ENCODE measurements at regions not wholly inside any gene's neighbourhood (a gene's known extent, or its start where the extent isn't known, plus 50 kb on each side); places are given as distances from the start of the nearest gene placed in this dataset.
"Not testable (repeated sequence)": the region's sequence is repeated elsewhere in the genome, so short reads cannot be mapped to it uniquely, and the experiment has no call there.

DNA sequence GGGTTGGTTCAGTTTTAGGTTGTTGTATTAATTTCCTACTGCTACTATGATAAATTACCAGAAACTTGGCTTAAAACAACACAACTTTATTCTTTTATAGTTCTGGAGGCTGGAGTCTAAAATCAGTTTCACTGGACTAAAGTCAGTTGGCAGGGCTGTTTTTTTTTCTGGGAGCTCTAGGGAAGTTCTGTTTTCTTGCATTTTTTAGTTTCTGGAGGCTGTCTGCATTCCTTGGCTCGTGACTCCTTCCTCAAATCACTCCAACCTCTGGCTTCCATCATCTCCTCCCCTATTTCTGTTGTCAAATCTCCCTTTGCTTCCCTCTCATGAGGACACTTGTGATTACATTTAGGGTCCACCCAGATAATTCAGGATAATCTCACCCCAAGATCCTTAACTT lies 51.3 kb upstream of the SUB1 start:
- no peak for DNase-seq

GRCh38 chr5:32531885-32532520 lies 53.4 kb upstream of the SUB1 start:
- DNase-seq, result peak; percentile 39

- DNase-seq, result not testable (repeated sequence)
Observed at GRCh38 chr5:32527321-32527720, 58.0 kb upstream of the SUB1 start.

DNA sequence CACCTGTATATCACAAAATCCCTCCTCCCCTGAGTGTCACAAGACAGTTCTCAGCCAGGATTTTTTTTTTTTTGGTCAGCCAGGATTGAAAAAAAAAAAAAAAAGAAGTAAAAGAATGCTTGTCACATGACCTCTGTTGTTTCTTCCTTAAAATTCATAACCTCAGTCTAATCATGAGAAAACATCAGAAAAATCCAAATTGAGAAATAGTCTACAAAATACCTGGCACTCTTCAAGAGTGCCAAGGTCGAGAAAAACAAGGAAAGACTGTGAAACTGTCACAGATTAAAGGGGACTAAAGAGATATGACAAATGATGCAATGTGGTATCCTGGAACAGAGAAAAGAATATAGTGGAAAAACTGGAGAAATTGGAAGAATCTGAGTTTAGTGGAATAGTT lies 58.5 kb upstream of the SUB1 start:
- DNase-seq, result no peak

- DNase-seq, result no peak
Observed at GRCh38 chr5:32523625-32524024, 61.7 kb upstream of the SUB1 start.

- no peak for DNase-seq
Observed at GRCh38 chr5:32522429-32523143, 62.8 kb upstream of the SUB1 start.

- DNase-seq, result no peak
Observed at GRCh38 chr5:32521481-32521880, 63.9 kb upstream of the SUB1 start.

DNA sequence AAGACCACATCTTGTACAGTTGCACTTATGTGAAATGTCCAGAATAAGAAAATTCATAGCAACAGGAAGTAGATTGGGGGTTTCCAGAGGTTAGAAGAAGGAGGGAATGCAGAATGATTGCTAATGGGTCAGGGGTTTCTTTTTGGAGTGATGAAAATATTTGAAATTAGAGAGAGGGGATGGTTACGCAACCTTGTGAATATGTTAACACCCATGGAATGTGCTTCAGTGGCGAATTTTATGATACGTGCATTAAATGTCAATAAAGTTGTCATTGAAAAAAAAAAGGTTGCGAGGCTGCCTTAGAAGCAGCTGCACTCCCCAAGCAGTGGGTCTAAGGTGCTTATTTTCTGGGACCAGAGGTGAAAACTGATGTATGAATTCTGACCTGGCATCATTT lies 64.4 kb upstream of the SUB1 start:
- no peak for DNase-seq

DNA sequence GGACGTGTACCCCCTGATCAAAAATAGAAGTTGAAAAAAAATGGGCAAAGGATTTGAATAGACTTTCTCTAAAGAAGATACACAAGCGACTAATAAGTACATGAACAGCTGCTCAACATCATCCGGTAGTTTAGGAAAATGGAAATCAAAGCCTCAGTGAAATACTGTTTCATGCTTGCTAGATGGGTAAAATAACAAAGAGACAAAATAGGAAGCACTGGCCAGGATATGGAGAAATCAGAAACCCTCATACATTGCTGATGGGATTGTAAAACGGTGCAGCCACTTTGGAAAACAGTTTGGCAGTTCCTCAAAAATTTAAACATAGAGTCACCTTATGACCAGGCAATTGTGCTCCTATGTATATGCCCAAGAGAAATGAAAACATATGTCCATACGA lies 65.0 kb upstream of the SUB1 start:
- no peak for DNase-seq

- no peak for DNase-seq
Observed at GRCh38 chr5:32519508-32519907, 65.8 kb upstream of the SUB1 start.

DNA sequence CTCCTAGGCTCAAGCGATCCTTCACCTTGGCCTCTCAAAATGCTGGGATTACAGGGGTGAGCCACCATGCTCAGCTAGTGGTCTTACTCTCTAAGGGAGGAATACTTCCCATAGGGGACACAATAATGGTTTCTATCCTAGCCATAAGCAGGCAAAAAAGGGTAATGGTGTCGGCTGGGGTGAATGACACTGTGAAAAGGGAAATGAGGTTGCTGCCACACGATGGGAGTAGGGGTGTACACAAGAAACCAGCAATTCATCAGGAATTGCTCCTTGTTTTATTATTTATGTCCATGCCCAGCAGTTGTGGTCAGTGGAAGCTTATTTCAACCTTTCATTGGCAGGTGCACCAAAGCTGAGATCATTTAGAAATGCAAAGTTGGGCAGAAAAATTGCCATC lies 70.3 kb upstream of the ZFR start:
- DNase-seq, result no peak

DNA sequence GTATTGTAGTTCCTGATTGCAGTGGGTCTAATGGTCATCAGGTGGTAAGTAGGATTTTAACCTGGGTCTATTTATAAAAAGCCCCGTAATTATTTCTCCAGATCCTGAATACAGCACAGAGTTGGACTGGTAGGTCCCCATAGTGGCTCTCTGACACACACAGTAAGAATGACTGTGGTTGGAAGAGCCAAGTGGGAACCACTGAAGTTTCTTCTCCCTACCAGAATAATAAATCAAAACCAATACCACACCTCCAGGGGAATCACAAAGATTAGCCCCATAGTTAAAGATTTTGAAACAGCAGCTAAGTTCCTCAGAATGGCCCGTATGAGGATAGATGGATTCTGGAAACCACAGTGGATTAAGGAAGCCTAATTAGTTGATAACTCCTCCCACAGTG lies 68.4 kb upstream of the ZFR start:
- no peak for DNase-seq

- no peak for DNase-seq
Observed at GRCh38 chr5:32511776-32512374, 67.3 kb upstream of the ZFR start.

DNA sequence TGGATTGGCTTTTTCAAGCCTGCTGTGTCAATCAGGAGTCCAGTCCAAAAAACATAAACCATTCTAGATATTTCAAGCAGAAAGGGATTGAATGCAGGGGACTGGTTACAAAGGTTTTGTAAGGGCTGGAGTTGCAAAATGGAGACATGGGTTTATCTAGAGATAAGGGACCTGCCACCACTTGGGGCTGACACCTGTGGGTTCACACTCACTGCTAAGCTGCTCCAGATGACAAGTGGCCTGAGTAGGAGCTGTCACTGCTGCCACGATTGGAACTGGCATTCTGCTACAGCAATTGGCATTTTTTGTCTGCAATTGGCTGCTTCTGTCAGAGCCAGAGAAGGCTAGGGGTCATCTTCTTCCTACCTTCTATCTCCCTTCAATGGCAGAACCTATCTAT lies 66.3 kb upstream of the ZFR start:
- no peak for DNase-seq

DNA sequence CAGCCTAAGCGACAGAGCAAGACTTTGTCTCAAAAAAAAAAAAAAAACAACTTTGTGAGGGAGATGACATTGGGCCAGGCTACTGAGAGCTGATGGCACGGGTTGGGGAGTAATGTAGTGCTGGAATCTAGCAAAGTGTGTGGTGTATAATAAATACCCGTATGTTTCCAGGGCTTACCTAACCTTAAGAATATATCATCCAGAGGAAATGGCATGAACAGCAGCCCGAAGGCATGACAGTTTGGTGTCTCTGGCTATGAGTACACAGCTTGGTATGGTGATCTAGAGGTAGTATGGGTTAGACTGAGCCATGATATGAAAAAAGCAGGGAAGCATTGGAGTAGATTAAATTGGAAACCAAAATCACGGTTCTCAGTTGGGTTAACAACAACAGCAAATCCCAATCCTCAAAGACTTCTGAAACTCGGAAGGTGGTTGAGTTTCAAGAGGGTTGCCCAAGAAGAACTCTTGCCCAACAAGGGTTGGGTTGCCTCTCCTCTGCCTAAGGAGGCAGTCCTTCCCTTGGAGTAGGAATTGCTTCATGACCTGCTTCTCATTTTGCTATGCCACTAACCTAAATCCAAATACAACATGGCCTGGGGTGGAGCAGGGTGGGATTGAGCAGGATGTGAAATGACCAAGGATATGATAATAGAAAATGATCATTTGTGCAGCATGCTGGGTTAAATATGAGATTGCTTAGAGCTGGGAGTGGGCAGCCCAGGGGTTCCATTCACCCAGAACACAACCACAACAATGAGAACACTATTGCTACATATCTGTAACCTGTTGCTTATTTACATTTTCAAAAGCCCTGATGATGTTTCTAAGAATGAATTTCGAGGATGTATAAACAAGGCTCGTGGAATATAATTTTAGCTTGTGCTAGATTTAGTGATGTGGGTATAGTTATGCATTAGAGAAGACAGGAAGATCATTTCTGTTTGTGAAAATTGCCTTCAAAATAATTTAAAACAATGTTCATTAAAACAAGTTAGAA lies 64.6 kb upstream of the ZFR start:
- DNase-seq, result no peak

DNA sequence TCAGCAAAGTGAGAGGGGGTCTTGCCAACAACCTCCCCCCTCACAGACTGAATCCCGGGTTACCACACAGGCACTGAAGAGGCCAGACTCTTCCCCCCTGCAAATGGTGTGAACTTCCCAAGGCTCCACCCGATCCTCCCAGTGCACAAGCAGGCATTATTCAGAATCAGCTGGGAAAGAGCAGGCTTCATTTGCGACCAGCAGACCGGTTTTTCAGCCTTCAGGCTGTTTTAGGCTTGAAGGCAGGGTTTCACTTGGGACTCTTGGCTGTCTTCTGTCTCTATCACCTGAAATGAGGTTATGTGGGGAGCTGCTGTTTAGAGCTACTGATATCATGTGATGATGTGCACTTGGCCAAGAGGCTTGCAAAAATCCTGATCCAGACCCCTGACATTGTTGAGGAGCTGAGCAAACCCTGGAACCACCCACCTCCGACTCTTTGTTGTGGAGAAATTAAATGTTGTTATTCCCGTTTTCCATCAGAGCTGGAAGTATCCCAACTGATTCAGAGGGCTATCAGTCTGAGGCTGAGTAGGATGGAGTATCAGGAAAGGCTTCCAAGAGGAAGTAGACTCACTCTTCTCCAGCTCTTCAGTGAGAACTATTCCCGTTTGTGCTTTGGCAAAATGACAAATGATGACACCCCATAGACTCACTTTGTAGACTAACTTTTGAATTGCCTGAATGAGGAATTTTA lies 63.3 kb upstream of the ZFR start:
- DNase-seq, result no peak

DNA sequence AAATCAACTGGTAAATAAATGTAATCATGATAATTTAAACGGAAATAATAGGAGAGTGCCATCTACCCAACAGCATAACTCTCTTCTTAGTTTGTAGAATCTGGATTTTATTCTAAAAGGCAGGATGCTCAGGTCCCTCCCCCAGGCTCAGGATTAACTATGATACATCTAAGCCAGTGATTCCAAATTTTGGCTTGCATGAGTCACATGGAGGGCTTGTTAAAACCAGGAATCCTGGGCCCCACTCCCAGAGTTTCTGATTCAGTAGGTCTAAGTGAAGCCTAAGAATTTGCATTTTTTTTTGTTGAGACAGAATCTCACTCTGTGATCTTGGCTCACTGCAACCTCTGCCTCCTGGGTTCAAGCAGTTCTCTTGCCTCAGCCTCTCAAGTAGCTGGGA lies 62.3 kb upstream of the ZFR start:
- DNase-seq, result no peak

DNA sequence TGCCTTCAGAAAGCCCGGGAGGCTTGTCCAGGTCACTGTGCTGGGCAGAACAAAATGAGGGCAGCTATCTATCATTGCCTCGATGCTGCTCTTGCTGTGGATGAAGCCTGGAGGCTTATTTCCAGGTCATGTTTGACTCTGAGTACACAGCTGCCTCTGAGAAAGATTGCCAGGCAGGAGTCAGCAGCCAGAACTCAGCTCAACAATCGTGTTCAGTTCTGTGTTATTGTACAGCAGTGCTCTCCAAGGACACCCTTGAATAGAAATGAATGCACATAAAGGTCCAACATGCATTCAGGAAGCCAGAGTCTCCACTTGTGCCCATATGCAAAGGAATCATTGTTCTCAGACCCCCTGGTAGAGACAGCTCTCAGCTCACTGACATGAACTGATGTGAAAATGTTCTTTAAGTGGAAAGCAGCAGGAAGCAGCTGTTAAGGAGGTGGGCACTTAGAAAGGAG lies 61.7 kb upstream of the ZFR start:
- no peak for DNase-seq

DNA sequence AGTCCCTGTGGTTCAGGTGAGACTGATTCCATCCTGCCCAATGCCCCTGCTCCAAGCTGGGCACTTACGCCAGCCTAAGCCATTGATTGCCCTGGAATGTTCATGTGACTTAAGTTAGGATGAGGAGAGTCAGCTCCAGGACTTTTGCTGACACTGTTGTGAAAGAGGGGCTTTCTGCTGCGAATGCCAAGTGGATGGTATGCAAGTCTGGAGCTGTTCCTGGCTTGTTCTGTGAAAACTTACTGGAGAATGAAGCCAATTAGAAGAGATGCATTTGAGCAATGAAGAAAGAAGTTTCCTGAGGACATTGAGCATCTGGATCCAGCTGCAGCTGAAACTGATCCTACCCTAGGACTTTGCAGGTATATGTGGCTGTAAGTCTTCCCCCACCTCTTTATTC lies 61.2 kb upstream of the ZFR start:
- no peak for DNase-seq

GRCh38 chr5:32504989-32505596 lies 60.6 kb upstream of the ZFR start:
- no peak for DNase-seq

DNA sequence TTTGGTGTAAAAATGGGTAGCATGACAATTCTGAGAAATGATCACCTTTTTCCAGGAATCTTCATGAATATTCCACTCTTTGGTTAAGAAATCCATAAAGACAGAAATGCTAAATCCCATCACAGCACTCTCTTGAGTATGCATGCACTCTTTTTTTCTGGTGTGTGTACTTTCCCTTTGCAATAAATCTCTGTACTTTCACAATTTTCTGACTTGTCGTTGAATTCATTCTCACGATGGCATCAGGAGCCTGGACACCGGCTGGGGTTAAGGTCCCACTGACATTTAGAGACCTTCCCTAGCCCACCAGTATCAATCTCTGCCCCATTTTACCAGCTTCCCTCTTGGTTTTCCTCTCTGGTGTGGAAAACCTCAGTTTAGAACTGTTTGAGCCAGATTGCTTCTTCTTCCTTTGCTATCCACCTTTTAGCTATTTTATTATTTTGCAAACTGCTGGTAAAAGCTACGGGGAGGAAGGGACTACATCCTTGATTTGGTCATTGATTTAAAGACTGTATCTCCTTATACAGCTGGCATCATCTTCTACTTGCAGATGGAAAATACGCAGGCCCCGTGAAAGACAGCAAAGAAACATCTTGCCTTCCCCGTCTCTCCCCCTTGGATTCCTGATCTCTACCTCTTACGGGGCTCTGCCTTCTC lies 59.9 kb upstream of the ZFR start:
- no peak for DNase-seq
